ENCODE measurements at regions not wholly inside any gene's neighbourhood (a gene's known extent, or its start where the extent isn't known, plus 50 kb on each side); places are given as distances from the start of the nearest gene placed in this dataset.
"Not testable (repeated sequence)": the region's sequence is repeated elsewhere in the genome, so short reads cannot be mapped to it uniquely, and the experiment has no call there.

DNA sequence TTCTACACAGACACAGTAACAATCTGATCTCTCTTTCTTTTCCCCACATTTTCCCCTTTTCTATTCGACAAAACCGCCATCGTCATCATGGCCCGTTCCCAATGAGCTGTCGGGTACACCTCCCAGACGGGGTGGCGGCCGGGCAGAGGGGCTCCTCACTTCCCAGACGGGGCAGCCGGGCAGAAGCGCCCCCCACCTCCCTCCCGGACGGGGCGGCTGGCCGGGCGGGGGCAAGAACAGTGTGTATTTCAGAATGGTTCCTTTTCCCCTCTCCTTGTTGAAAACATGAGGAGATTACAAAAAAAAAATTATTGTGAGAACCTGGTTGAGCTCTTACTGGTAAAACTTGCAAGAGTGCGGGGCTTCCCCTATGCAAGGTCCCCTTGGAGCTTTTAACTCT lies 178.0 kb upstream of the GALNT15 start:
- DNase-seq, result not testable (repeated sequence)

DNA sequence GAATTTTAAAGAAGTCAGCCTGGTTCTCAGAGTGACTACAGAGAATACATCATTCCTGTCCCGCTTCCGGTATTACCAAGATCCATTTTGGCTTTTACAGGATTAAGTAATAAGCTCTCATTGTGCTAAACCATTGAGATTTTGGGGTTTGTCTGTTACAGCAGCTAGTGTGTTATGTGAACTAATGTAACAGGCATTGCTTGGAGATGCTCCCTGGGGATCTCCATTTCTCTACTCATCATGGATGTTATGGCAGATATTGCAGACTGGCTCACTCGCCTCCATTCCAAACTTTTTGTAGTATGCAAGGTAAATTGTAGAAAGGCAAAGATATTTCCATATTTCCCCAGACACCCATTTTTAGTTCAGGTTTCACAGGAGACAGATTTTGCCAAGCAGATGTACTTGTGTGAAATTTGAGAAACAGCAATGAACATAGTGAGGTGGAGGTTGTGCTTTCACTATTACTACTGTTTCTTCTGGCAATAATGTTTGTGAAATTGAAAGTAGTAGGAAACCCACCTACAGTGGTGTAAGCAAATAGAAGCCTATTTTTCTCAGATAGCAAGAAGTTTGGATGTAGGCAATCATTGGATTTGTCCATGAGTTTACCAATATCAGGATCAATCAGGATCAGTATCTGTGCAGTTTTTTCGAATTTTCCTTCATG lies 177.1 kb upstream of the GALNT15 start:
- no peak for DNase-seq

GRCh38 chr3:15998911-15999310 lies 175.6 kb upstream of the GALNT15 start:
- no peak for DNase-seq

DNA sequence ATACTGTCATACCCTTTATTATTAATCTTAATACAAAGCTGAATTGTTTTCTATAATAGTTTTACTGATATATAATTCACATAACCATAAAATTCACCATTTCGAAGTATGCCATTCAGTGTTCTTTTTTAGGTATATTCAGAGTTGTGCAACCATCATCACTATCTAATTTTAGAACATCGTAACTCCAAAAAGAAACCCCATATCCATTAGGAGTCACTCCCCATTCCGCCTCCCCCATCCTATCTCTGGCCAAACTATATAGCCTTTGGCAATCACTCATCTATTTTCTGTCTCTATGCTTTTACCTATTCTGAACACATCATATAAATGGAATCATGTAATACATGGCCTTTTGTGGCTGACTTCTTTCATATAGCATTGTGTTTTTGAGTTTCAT lies 169.7 kb upstream of the GALNT15 start:
- no peak for DNase-seq

DNA sequence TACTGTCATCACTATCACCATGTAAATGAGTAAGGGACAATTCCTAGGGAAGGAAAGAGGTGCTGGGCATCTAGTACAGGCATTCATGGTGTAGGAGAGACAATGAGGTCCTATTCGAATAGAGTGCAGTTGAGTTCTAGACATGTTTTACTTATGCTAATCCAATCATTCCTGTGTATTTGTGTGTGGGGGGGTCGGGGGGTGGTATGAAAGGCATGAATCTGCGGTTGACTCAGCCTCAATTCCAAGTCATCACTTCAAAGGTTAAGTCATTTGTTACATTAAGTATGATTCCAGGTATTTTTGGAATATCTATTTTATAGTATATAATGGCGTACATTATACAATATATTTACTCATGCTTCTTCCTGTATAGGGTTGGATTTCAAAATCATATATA lies 163.1 kb upstream of the GALNT15 start:
- DNase-seq, result no peak

DNA sequence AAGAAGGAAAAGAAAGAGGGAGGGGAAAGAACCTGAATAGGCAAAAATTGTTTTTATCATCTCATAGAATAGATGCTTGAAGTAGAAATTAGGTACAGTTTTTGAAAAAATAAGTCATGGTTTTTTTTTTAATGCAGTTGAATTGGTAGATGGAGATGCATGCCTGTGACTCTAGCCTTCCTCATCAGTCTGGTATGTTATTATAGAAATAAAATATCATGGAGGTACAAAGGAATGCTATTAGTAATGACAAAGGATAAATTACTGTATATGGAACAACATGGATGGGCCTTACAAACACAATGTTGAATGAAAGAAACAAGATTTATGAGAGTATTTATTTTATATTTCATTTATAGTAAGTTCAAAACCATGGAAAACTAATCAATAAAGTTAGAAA lies 162.4 kb upstream of the GALNT15 start:
- no peak for DNase-seq

DNA sequence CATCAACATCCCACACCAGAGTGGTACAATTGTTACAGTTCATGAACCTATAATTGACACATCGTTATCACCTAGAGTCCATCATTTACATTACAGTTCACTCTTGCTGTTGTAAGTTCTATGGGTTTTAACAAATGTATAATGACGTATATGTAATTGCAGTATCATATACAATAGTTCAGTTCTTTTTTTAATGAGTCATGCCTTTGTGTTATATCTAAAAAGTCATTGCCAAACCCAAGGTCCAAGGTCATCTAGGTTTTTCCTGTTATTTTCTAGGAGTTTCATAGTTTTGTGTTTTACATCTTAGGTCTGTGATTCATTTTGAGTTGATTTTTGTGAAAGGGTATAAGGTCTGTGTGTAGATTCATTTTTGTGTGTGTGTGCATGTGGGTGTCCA lies 160.9 kb upstream of the GALNT15 start:
- no peak for DNase-seq

- not testable (repeated sequence) for DNase-seq
Observed at GRCh38 chr3:16021801-16022200, 152.7 kb upstream of the GALNT15 start.

- DNase-seq, result not testable (repeated sequence)
Observed at GRCh38 chr3:16023881-16024280, 150.6 kb upstream of the GALNT15 start.

DNA sequence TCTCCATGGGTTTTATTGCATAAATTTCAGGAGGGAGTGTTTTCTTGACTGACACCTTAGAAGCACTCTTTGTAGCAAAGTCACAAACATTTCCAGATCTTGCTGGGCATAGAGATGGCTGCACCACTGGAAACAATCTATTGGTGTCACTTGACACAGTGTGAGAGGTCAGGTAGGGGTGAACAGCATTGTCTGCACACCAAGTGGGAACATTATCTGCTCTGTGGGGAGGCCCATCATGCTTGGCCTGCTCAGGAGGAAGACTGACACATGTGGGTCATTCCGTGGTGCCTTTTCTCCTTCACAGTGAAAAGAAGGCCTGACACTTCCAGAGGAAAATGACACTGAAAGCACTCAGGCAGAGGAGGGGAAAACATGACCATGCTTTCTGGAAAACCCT lies 149.9 kb upstream of the GALNT15 start:
- DNase-seq, result no peak

- DNase-seq, result no peak
Observed at GRCh38 chr3:16026753-16027152, 147.7 kb upstream of the GALNT15 start.

GRCh38 chr3:16028604-16029003 lies 145.9 kb upstream of the GALNT15 start:
- DNase-seq, result no peak

DNA sequence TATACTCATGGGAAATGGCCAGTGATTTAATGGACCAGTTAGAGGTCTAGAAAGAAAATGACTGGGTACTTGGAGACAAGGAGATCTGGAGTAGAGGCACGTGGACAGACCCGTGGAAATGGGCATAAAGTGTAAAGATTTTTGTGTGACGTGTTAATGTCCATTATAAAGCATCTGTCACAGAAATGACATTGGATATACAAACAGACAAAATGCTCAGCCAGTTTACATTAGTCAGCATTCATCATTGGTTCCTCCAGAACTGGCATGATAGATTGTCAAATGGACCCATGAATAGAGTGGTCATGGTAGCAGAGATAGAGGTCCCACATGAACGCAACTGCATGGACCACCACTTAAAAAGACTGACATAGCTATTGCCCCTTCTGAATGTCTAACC lies 144.1 kb upstream of the GALNT15 start:
- no peak for DNase-seq

DNA sequence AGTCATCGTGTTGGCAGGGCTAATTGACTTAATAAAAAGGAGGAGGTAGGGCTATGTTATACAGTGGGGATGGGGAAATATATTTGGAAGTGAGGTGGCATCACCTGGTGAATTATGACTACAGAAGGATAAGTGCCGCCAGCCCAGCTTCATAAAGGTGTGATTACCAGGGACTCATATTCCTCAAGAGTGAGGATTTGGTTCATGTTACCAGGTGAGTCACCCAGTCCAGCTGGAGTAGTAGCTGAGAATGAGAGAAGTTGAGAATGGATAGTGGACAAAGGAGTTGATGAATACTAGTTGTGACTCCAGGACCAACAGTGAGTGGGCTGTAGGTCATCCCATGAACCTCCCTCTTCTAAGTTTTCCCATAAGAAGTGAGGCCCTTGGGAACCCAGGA lies 143.0 kb upstream of the GALNT15 start:
- DNase-seq, result no peak

- DNase-seq, result no peak
Observed at GRCh38 chr3:16033889-16034687, 140.4 kb upstream of the GALNT15 start.

DNA sequence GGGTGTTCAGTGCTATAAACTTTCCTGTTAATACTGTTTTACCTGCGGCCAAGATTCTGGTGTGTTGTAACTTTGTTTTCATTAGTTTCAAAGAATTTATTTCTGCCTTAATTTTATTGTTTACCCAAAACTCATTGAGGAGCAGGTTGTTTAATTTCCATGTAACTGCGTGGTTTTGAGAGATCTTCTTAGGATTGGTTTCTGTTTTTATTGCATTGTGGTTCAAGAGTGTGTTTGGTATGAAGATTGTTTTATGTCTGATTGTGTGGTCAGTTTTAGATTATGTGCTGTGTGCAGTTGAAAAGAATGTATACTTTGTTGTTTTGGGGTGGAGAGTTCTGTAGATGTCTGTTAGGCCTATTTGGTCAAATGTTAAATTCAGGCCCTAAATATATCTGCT lies 133.5 kb upstream of the GALNT15 start:
- no peak for DNase-seq

DNA sequence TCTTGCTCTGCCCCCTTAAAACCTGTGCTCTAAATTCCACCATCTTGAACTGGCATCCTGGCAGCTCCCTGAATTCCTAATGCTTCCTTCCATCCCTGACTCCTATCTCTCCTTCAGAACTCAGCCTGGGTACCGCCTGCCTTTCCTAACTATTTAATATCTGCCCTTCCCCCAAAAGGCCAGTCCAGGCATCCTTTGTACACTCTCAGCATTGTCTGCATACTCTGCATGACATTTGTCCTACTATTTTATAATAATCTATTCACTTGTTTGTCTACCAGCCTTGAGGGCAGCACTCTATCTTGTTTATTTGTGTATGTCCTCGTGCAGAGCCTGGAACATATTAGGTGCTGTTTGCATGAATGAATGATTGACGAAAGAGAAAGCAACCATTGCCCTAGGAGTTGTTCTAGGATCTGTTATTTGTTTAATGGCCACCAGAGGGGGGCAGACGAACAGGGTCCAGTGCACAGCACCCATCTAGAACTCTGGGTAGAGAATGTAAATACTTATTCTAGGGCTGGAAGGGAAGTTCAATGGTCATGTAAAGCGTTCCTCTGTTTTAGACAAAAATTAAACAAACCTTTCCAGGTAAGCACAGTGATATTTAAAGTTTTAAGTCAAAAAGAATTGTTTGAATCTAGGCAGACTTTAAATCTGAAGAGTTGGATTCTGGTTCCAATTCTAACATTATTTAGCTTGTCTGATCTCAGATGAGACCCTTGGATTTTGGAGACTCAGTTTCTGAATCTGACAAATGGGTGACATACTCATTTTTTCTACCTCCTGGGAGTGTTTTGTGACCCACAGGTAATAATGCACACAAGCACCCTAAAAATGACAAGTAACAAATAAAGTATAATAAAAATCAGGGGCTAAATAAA lies 125.8 kb upstream of the GALNT15 start:
- peak; percentile 60 for DNase-seq

DNA sequence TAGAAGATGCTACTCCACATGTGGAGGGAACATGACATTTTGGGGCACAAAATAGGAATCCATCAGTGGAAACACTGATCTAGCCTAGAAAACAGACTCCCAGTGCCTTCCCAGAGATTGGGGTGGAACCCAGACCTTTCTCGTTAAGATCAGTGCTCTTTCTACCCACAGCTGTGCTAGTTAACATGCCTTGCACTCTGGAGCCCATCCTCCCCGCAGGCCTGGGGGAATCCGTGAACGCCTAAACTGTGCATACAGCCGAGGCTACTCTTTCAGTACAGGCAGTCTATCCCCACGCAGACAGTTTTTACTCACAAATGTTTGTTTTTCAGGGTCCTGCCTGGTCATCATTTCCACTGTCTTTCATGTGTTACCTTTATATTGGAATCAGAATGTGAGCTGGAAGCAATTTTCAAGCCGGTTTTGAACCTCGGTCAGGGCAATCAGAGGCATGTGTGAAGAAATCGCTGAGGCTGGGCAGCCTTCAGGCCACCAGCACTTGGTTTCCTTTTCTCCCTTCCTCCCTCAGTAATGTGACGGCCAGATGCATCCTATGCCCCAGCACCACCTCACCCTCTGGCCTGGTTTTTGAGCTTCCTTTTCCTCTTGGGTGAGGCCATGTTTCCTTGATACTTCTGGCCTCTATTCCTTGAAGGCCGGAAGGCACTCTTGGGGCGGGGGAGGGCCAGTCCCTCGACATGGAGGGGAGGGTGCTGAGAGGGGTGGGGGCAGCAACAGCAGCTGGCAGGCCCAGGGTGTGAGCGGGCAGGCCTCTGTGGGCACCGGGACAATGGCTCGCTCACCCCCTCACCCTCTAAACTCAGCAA lies 123.6 kb upstream of the GALNT15 start:
- no peak for DNase-seq

DNA sequence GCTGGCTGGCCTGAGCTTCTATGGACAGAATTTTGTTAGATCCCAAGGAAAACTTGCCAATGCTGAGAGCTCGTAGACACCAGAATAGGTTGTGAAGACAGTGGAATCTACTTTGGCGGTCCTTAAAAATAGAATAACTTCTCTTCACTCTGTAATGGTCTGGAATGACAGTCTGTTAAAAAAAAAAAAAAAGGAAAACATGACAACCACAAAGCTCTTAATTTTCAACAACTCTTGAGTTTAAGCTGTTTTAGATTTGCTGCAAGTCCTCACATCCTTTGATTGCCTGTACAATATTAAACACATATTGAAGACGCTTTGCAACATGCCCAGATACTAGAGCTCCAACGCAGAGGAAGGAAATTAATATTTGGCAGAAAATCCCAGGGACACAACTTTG lies 122.8 kb upstream of the GALNT15 start:
- DNase-seq, result no peak

GRCh38 chr3:16052964-16053363 lies 121.5 kb upstream of the GALNT15 start:
- no peak for DNase-seq

GRCh38 chr3:16053794-16054193 lies 120.7 kb upstream of the GALNT15 start:
- DNase-seq, result no peak

DNA sequence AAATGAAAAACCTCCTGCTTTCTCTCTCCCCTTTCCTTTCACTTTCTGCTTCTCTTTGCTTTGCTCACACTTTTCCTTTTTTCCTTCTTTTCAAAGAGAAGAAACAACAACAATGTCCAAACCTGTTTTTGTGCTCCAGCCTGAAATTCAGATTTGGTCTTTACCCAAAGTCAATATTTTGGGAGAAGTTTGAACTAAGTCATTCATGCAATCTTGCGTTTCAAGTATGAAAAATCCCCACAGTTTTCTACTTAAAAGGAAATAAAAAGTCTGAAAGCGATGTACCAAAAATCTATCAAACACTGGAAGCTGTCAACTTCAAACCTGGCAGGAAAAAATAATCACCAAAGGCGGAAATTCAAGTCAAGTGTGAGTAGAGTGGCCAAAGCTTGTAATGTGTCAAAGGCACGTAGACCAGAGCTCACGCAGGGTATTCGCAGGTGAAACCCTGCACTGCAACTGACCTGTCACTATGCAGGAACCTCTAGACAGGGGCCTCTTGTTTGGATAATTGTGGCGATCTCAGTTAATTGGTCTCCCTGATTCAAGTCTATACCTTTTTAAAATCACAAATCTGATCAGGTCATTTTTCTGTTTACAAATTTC lies 118.8 kb upstream of the GALNT15 start:
- no peak for DNase-seq

Data from NCI-H446 treated with DMSO at 0.1 percent for 48 hours (cell line).